OCI-LY7 (cell line): ENCODE measurements at regions not wholly inside any gene's neighbourhood (a gene's known extent, or its start where the extent isn't known, plus 50 kb on each side); places are given as distances from the start of the nearest gene placed in this dataset. TPM values are rescaled to one million over a fixed set of nuclear protein-coding genes. Genes with fewer than 3 reads are reported as not detected.

ENCODE experiments used
- BruUV-seq: library from RNA; stranded (reverse); fragments of 400-500 nt; replicated peaks from 2 replicates; lab custom pipeline; 2021; lab: Mats Ljungman, UMichigan
- CTCF ChIA-PET: fragments of 300-600 bp; sonication (Branson Sonifier 250); formaldehyde crosslinking; loops from one replicate; lab custom pipeline; 2022; ENCODE audit warnings: antibody characterized with exemption; ENCODE audit not compliant: unreplicated experiment; lab: Charles Lee
- POLR2A ChIA-PET: fragments of 300-600 bp; sonication (Branson Sonifier 250); formaldehyde crosslinking; loops from one replicate; lab custom pipeline; 2022; ENCODE audit warnings: antibody characterized with exemption; lab: Charles Lee
- DNase-seq: peaks from one replicate; pipeline ENCODE4 v3.0.0-alpha.2; 2015; ENCODE audit warnings: low spot score
- H2AFZ ChIP-seq: fragments of 200-600 bp; sonication (generic), shearing (Covaris generic); 2 replicates; pipeline ENCODE4 v1.6.1; 2014; ENCODE audit warnings: mild to moderate bottlenecking, antibody characterized with exemption, low read length, moderate library complexity
- H3K27ac ChIP-seq: fragments of 200-600 bp; sonication (generic); 2 replicates; pipeline ENCODE4 v1.5.1; 2014; ENCODE audit warnings: mixed run types, low read depth, mild to moderate bottlenecking, moderate library complexity, low read length, inconsistent platforms; ENCODE audit not compliant: poor library complexity, severe bottlenecking
- H3K36me3 ChIP-seq: fragments of 200-600 bp; sonication (generic); 2 replicates; pipeline ENCODE4 v1.6.1; 2014; ENCODE audit warnings: mild to moderate bottlenecking, antibody characterized with exemption, low read length, moderate library complexity, mixed read lengths; ENCODE audit not compliant: insufficient read depth
- H3K4me1 ChIP-seq: fragments of 200-600 bp; sonication (generic); 2 replicates; pipeline ENCODE4 v1.5.1; 2014; ENCODE audit warnings: mild to moderate bottlenecking, low read length; ENCODE audit not compliant: insufficient read depth, poor library complexity, severe bottlenecking
- H3K4me2 ChIP-seq: fragments of 200-600 bp; sonication (generic); 2 replicates; pipeline ENCODE4 v1.6.1; 2014; ENCODE audit warnings: mild to moderate bottlenecking, low read length
- H3K4me3 ChIP-seq: fragments of 200-600 bp; sonication (generic); 2 replicates; pipeline ENCODE4 v1.5.1; 2014; ENCODE audit warnings: mild to moderate bottlenecking, low read depth, low read length; ENCODE audit not compliant: poor library complexity, severe bottlenecking
- H3K79me2 ChIP-seq: fragments of 200-600 bp; sonication (generic); 2 replicates; pipeline ENCODE4 v1.6.1; 2016; ENCODE audit warnings: low read depth, mild to moderate bottlenecking, low read length, moderate library complexity, mixed read lengths; ENCODE audit not compliant: insufficient read depth
- H3K9me2 ChIP-seq: fragments of 200-600 bp; sonication (generic); 2 replicates; pipeline ENCODE4 v1.6.1; 2016; ENCODE audit warnings: mild to moderate bottlenecking, low read length, mixed read lengths; ENCODE audit not compliant: insufficient read depth
- H3K9me3 ChIP-seq: fragments of 200-600 bp; sonication (generic); 2 replicates; pipeline ENCODE4 v1.6.1; 2014; ENCODE audit warnings: mild to moderate bottlenecking, mixed run types, low read length, mixed read lengths
- H4K20me1 ChIP-seq: fragments of 200-600 bp; sonication (generic); 2 replicates; pipeline ENCODE4 v1.6.1; 2014; ENCODE audit warnings: mild to moderate bottlenecking, antibody characterized with exemption, low read length, moderate library complexity, mixed read lengths; ENCODE audit not compliant: insufficient read depth
- EZH2phosphoT487 ChIP-seq: fragments of 200-600 bp; sonication (generic); IDR thresholded peaks from 2 replicates; pipeline ENCODE4 v1.6.1; 2018; ENCODE audit warnings: low read depth, borderline replicate concordance, mild to moderate bottlenecking, mixed run types, antibody characterized with exemption, low read length, moderate library complexity, mixed read lengths
- intact Hi-C: fragments of 100-400 bp; cut with micrococcal nuclease; formaldehyde crosslinking; loops from one replicate; pipeline ENCODE4 v1.10.0; 2022; ENCODE audit not compliant: unreplicated experiment
- small RNA-seq: library from RNA; depleted of rRNA; stranded (forward); fragments of <200 nt; gene quantifications from one replicate; pipeline ENCODE3, GENCODE V24; 2014
- TF ChIP-seq, protein P1 (sequence below): fragments of 200-600 bp; sonication (generic); conservative IDR thresholded peaks from 2 replicates; pipeline ENCODE4 v1.5.1; 2014; ENCODE audit warnings: mild to moderate bottlenecking, antibody characterized with exemption, low read length, moderate library complexity, mixed read lengths

DNA sequence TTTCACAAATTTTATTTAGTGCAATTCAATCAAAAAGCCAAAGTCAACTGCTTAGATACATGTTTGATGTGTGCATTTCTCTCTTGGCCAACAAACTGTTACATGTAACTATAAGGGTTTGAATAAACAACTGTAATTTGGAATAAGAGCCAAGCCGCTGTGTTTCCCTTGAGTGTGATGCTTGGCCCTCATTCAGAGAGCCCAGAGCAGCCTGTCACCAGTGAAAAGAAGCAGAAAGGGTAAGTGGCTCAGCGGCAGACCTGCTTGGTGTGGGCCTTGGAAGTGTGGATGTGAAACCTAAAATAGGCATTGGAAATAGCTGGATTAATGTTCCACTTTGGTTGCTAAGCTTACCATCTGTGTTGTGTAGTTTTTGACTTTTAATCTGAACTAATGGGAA lies 924.6 kb downstream of the OLFM4 start:
- H4K20me1 ChIP-seq, result no peaks in the 10 kb centered on the region
- ChIA-PET CTCF (no interaction called here), POLR2A (interaction anchor here (0.7 kb wide), 1 partner anchor 20 kb away, joined by 4 read pairs; no protein-coding TSS in a partner anchor)
- intact Hi-C loops, result no loop called here
- no peaks in the 10 kb centered on the region for H3K9me3 ChIP-seq
- H3K4me2 ChIP-seq, result no peak overlapping the region
- DNase-seq, result no peak
- no peaks in the 10 kb centered on the region for H3K4me1 ChIP-seq
- no peak overlapping the region for H3K27ac ChIP-seq
- no peak for TF ChIP-seq EZH2phosphoT487
- TF ChIP-seq, protein P1, sequence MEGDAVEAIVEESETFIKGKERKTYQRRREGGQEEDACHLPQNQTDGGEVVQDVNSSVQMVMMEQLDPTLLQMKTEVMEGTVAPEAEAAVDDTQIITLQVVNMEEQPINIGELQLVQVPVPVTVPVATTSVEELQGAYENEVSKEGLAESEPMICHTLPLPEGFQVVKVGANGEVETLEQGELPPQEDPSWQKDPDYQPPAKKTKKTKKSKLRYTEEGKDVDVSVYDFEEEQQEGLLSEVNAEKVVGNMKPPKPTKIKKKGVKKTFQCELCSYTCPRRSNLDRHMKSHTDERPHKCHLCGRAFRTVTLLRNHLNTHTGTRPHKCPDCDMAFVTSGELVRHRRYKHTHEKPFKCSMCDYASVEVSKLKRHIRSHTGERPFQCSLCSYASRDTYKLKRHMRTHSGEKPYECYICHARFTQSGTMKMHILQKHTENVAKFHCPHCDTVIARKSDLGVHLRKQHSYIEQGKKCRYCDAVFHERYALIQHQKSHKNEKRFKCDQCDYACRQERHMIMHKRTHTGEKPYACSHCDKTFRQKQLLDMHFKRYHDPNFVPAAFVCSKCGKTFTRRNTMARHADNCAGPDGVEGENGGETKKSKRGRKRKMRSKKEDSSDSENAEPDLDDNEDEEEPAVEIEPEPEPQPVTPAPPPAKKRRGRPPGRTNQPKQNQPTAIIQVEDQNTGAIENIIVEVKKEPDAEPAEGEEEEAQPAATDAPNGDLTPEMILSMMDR, result no peak
- H2AFZ ChIP-seq, result no peak overlapping the region
- no peak overlapping the region for H3K4me3 ChIP-seq
- H3K9me2 ChIP-seq, result no peaks in the 10 kb centered on the region
- no TSS peak for BruUV-seq
- no peaks in the 10 kb centered on the region for H3K79me2 ChIP-seq
- no peaks in the 10 kb centered on the region for H3K36me3 ChIP-seq

Small RNA genes in the stretch of these regions (small RNA-seq; reads per million reads assigned to genes)
- not detected for gene RN7SL618P
